MCF 10A (cell line): ENCODE measurements at regions not wholly inside any gene's neighbourhood (a gene's known extent, or its start where the extent isn't known, plus 50 kb on each side); places are given as distances from the start of the nearest gene placed in this dataset.
A peak's percentile ranks its signal among the peaks of the same experiment; 100 is the strongest.

Source experiments
- BruUV-seq: library from RNA; stranded (reverse); fragments of 400-500 nt; replicated peaks from 2 replicates; lab custom pipeline; 2021; lab: Mats Ljungman, UMichigan
- CTCF ChIA-PET: fragments of 300-600 bp; sonication (Branson Sonifier 250); formaldehyde crosslinking; extraction: SDS; loops from one replicate; lab custom pipeline; 2021; ENCODE audit warnings: antibody characterized with exemption, inconsistent platforms; lab: Yijun Ruan, JAX
- POLR2A ChIA-PET: fragments of 300-600, 350-650 bp; sonication (Branson Sonifier 250); formaldehyde crosslinking; extraction: SDS; loops from one replicate; lab custom pipeline; 2020; ENCODE audit warnings: antibody characterized with exemption, inconsistent platforms; lab: Yijun Ruan, JAX
- DNase-seq: peaks from one replicate; pipeline ENCODE4 v3.0.0-alpha.2; 2018; ENCODE audit not compliant: unreplicated experiment
- H3K27ac Mint-ChIP-seq: one replicate; pipeline ENCODE4 v1.8.0; 2022; ENCODE audit warnings: mild to moderate bottlenecking, low read depth, mixed read lengths; ENCODE audit not compliant: unreplicated experiment
- H3K27me3 Mint-ChIP-seq: one replicate; pipeline ENCODE4 v1.8.0; 2022; ENCODE audit warnings: mixed read lengths; ENCODE audit not compliant: insufficient read depth, unreplicated experiment
- H3K36me3 Mint-ChIP-seq: one replicate; pipeline ENCODE4 v1.8.0; 2022; ENCODE audit warnings: mild to moderate bottlenecking, moderate library complexity, mixed read lengths; ENCODE audit not compliant: insufficient read depth, unreplicated experiment
- H3K4me1 Mint-ChIP-seq: one replicate; pipeline ENCODE4 v1.8.0; 2022; ENCODE audit warnings: mixed read lengths; ENCODE audit not compliant: insufficient read depth, unreplicated experiment
- H3K4me3 Mint-ChIP-seq: one replicate; pipeline ENCODE4 v1.8.0; 2022; ENCODE audit warnings: mild to moderate bottlenecking, moderate library complexity, mixed read lengths; ENCODE audit not compliant: unreplicated experiment
- H3K9me3 Mint-ChIP-seq: one replicate; pipeline ENCODE4 v1.8.0; 2022; ENCODE audit warnings: mixed read lengths; ENCODE audit not compliant: unreplicated experiment
- CTCF ChIP-seq: fragments of 200-600 bp; IDR thresholded peaks from one replicate; pipeline ENCODE4 v1.8.0; 2022; ENCODE audit warnings: antibody characterized with exemption, mild to moderate bottlenecking; ENCODE audit not compliant: unreplicated experiment
- intact Hi-C: fragments of 100-400 bp; cut with micrococcal nuclease; formaldehyde crosslinking; loops from 2 replicates; pipeline ENCODE4 v1.14.1; 2022

DNA sequence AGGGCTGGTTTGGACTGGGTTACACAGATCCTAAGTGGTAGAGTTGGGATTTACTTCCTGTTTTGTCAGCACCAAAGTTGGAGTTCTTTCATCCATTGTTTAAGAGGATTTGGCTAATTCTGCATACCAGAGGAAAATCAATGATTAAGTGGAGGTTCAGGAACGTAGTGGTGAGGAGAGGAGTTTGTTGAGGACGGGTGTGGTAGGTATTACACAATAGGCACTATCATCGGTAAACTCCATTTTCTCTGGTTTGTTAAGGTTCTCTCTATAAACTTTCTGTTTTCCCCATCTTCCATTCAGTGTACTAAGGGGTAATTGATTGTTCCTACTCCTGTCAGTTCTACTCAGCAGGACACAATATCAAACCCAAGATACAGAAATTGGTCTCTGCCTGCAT lies 107.5 kb upstream of the VCX2 start:
- Mint-ChIP-seq H3K9me3 (peaks cover 16% of the 10 kb centered on the region), H3K4me1 (peaks cover 5% of the 10 kb centered on the region), H3K36me3 (no peaks in the 10 kb centered on the region), H3K4me3 (no peak overlapping the region), H3K27ac (no peak overlapping the region), H3K27me3 (no peaks in the 10 kb centered on the region)
- intact Hi-C loops, result no loop called here
- BruUV-seq, result no TSS peak
- TF ChIP-seq CTCF, result no peak
- CTCF ChIA-PET, result no interaction called here
- peak; percentile 5 for DNase-seq
- POLR2A ChIA-PET, result no interaction called here

GRCh38 chrX:8279323-8279722 lies 108.3 kb upstream of the VCX2 start:
- no peak for DNase-seq
- BruUV-seq, result no TSS peak
- Mint-ChIP-seq H3K4me1 (peaks cover 5% of the 10 kb centered on the region), H3K9me3 (peaks cover 16% of the 10 kb centered on the region), H3K36me3 (no peaks in the 10 kb centered on the region), H3K4me3 (no peak overlapping the region), H3K27me3 (no peaks in the 10 kb centered on the region), H3K27ac (no peak overlapping the region)
- ChIA-PET CTCF (interaction anchor here (0.6 kb wide), 1 partner anchor 23 kb away, joined by 3 read pairs; no protein-coding TSS in a partner anchor), POLR2A (interaction anchor here (0.7 kb wide), 1 partner anchor 1611 kb away, joined by 3 read pairs; no protein-coding TSS in a partner anchor)
- no peak for TF ChIP-seq CTCF
- intact Hi-C loops, result no loop called here

DNA sequence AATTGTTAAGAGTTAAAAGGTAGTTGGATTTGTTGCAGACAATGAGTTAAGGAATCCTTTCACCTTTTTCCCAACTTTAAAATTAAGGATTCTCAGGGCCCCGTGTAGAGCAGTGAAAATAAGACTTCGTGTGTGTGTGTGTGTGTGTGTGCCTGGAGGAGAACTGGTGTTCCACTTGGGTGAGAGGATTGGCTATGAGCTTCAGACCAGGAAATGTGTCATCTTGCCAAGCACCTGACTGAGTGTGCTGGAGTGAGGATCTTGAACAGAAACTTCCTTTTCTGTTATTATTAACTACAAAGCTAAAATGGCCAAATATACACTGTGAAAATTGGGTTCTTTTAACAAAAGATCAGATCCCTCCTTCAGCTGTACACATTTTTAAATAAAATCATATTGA lies 113.1 kb upstream of the VCX2 start:
- CTCF ChIA-PET, result no interaction called here
- H3K4me1 Mint-ChIP-seq, result no peaks in the 10 kb centered on the region
- no peak for TF ChIP-seq CTCF
- no TSS peak for BruUV-seq
- DNase-seq, result no peak
- peaks cover 7% of the 10 kb centered on the region for H3K9me3 Mint-ChIP-seq
- no peak overlapping the region for H3K4me3 Mint-ChIP-seq
- POLR2A ChIA-PET, result interaction anchor here (0.5 kb wide), 1 partner anchor 276 kb away, joined by 4 read pairs; no protein-coding TSS in a partner anchor
- H3K27me3 Mint-ChIP-seq, result no peaks in the 10 kb centered on the region
- intact Hi-C loops, result no loop called here
- H3K36me3 Mint-ChIP-seq, result no peaks in the 10 kb centered on the region
- no peak overlapping the region for H3K27ac Mint-ChIP-seq

DNA sequence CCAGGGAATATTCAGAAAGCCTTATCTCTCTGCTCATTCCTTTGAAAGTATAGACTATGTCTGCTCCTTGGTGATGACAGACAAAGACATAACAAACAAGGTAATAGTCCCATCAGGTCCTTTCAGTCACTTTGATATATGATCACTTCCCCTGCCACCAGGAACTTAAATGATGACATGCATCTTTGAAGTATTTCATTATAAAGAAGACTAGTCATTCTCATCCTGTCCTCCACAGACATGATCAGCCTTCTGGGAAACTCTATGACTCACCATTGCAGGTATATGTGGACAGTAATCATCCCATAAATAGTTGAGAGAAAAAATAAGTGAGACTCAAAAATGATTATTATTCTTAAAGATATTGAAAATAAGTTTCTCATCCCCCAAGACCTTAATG lies 117.5 kb upstream of the VCX2 start:
- Mint-ChIP-seq H3K9me3 (peaks cover 16% of the 10 kb centered on the region), H3K27ac (no peak overlapping the region), H3K27me3 (no peaks in the 10 kb centered on the region), H3K4me1 (no peaks in the 10 kb centered on the region), H3K36me3 (no peaks in the 10 kb centered on the region), H3K4me3 (no peak overlapping the region)
- intact Hi-C loops, result no loop called here
- BruUV-seq, result no TSS peak
- ChIA-PET POLR2A (no interaction called here), CTCF (no interaction called here)
- peak; percentile 13 for DNase-seq
- no peak for TF ChIP-seq CTCF
